GM12891 (cell line): ENCODE measurements at regions not wholly inside any gene's neighbourhood (a gene's known extent, or its start where the extent isn't known, plus 50 kb on each side); places are given as distances from the start of the nearest gene placed in this dataset.

Experiments
- POLR2AphosphoS5 ChIP-seq: IDR thresholded peaks from 2 replicates; pipeline ENCODE4 v1.6.1; 2011; ENCODE audit warnings: low read depth, low read length, control low read depth
- TAF1 ChIP-seq: IDR thresholded peaks from 2 replicates; pipeline ENCODE4 v1.6.1; 2011; ENCODE audit warnings: low read depth, low read length, control low read depth

DNA sequence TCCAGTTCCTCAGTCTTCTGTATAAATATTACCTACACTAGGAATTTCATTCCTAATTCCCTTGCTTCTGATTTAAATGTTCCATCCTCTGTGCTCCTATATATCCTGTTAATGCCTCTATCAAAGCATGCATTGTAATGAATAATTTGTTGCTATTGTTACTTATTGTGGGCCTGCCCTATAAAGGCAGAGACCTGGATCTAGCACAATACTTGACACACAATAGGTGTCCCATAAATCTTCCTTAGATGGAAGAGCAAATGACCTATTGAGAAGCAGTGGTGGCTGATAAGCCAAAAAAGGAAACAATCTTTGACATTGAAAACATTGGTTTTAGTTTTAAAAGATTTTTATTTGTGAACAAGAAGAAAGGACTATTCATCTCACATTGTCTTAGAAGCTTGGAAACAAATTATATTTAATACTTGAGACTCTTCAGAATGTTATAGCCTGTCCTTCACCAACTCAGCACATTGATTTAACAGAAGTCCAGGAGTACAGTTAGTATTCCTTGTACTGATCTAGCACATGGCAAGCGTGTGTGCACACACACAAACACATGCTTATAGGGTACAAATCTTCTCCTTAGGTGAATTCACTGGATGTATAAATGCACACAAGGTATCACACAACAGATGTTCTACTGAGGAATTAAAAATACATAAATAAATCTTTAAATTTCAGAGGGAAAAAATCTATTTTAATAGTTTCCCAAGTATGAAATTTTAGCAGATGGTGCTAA lies 135.9 kb downstream of the DUSP6 start:
- TF ChIP-seq TAF1 (no peak), POLR2AphosphoS5 (no peak)
